OCI-LY7 (cell line): ENCODE measurements at regions not wholly inside any gene's neighbourhood (a gene's known extent, or its start where the extent isn't known, plus 50 kb on each side); places are given as distances from the start of the nearest gene placed in this dataset.

Source experiments
- BruUV-seq: library from RNA; stranded (reverse); fragments of 400-500 nt; replicated peaks from 2 replicates; lab custom pipeline; 2021; lab: Mats Ljungman, UMichigan
- CTCF ChIA-PET: fragments of 300-600 bp; sonication (Branson Sonifier 250); formaldehyde crosslinking; loops from one replicate; lab custom pipeline; 2022; ENCODE audit warnings: antibody characterized with exemption; ENCODE audit not compliant: unreplicated experiment; lab: Charles Lee
- POLR2A ChIA-PET: fragments of 300-600 bp; sonication (Branson Sonifier 250); formaldehyde crosslinking; loops from one replicate; lab custom pipeline; 2022; ENCODE audit warnings: antibody characterized with exemption; lab: Charles Lee
- DNase-seq: peaks from one replicate; pipeline ENCODE4 v3.0.0-alpha.2; 2015; ENCODE audit warnings: low spot score
- H2AFZ ChIP-seq: fragments of 200-600 bp; sonication (generic), shearing (Covaris generic); 2 replicates; pipeline ENCODE4 v1.6.1; 2014; ENCODE audit warnings: mild to moderate bottlenecking, antibody characterized with exemption, low read length, moderate library complexity
- H3K27ac ChIP-seq: fragments of 200-600 bp; sonication (generic); 2 replicates; pipeline ENCODE4 v1.5.1; 2014; ENCODE audit warnings: mixed run types, low read depth, mild to moderate bottlenecking, moderate library complexity, low read length, inconsistent platforms; ENCODE audit not compliant: poor library complexity, severe bottlenecking
- H3K36me3 ChIP-seq: fragments of 200-600 bp; sonication (generic); 2 replicates; pipeline ENCODE4 v1.6.1; 2014; ENCODE audit warnings: mild to moderate bottlenecking, antibody characterized with exemption, low read length, moderate library complexity, mixed read lengths; ENCODE audit not compliant: insufficient read depth
- H3K4me1 ChIP-seq: fragments of 200-600 bp; sonication (generic); 2 replicates; pipeline ENCODE4 v1.5.1; 2014; ENCODE audit warnings: mild to moderate bottlenecking, low read length; ENCODE audit not compliant: insufficient read depth, poor library complexity, severe bottlenecking
- H3K4me2 ChIP-seq: fragments of 200-600 bp; sonication (generic); 2 replicates; pipeline ENCODE4 v1.6.1; 2014; ENCODE audit warnings: mild to moderate bottlenecking, low read length
- H3K4me3 ChIP-seq: fragments of 200-600 bp; sonication (generic); 2 replicates; pipeline ENCODE4 v1.5.1; 2014; ENCODE audit warnings: mild to moderate bottlenecking, low read depth, low read length; ENCODE audit not compliant: poor library complexity, severe bottlenecking
- H3K79me2 ChIP-seq: fragments of 200-600 bp; sonication (generic); 2 replicates; pipeline ENCODE4 v1.6.1; 2016; ENCODE audit warnings: low read depth, mild to moderate bottlenecking, low read length, moderate library complexity, mixed read lengths; ENCODE audit not compliant: insufficient read depth
- H3K9me2 ChIP-seq: fragments of 200-600 bp; sonication (generic); 2 replicates; pipeline ENCODE4 v1.6.1; 2016; ENCODE audit warnings: mild to moderate bottlenecking, low read length, mixed read lengths; ENCODE audit not compliant: insufficient read depth
- H3K9me3 ChIP-seq: fragments of 200-600 bp; sonication (generic); 2 replicates; pipeline ENCODE4 v1.6.1; 2014; ENCODE audit warnings: mild to moderate bottlenecking, mixed run types, low read length, mixed read lengths
- H4K20me1 ChIP-seq: fragments of 200-600 bp; sonication (generic); 2 replicates; pipeline ENCODE4 v1.6.1; 2014; ENCODE audit warnings: mild to moderate bottlenecking, antibody characterized with exemption, low read length, moderate library complexity, mixed read lengths; ENCODE audit not compliant: insufficient read depth
- CTCF ChIP-seq: fragments of 200-600 bp; sonication (generic); conservative IDR thresholded peaks from 2 replicates; pipeline ENCODE4 v1.5.1; 2014; ENCODE audit warnings: mild to moderate bottlenecking, antibody characterized with exemption, low read length, moderate library complexity, mixed read lengths
- EZH2phosphoT487 ChIP-seq: fragments of 200-600 bp; sonication (generic); IDR thresholded peaks from 2 replicates; pipeline ENCODE4 v1.6.1; 2018; ENCODE audit warnings: low read depth, borderline replicate concordance, mild to moderate bottlenecking, mixed run types, antibody characterized with exemption, low read length, moderate library complexity, mixed read lengths
- intact Hi-C: fragments of 100-400 bp; cut with micrococcal nuclease; formaldehyde crosslinking; loops from one replicate; pipeline ENCODE4 v1.10.0; 2022; ENCODE audit not compliant: unreplicated experiment

- intact Hi-C loops, result no loop called here
- Histone ChIP-seq H3K4me3 (no peak overlapping the region), H3K4me2 (no peak overlapping the region), H3K9me2 (no peaks in the 10 kb centered on the region), H4K20me1 (no peaks in the 10 kb centered on the region), H3K27ac (no peak overlapping the region), H3K36me3 (no peaks in the 10 kb centered on the region), H3K79me2 (no peaks in the 10 kb centered on the region), H3K9me3 (no peaks in the 10 kb centered on the region), H3K4me1 (no peaks in the 10 kb centered on the region), H2AFZ (no peak overlapping the region)
- CTCF ChIA-PET, result no interaction called here
- BruUV-seq, result no TSS peak
- TF ChIP-seq CTCF (no peak), EZH2phosphoT487 (no peak)
- POLR2A ChIA-PET, result no interaction called here
- no peak for DNase-seq
Observed at GRCh38 chr4:129167640-129168260, 71.8 kb downstream of the C4orf33 start.

GRCh38 chr4:129172181-129172580 lies 76.2 kb downstream of the C4orf33 start:
- no peak for TF ChIP-seq CTCF
- TF ChIP-seq EZH2phosphoT487, result no peak
- POLR2A ChIA-PET, result no interaction called here

GRCh38 chr4:129176864-129177263 lies 80.9 kb downstream of the C4orf33 start:
- BruUV-seq, result no TSS peak
- no peaks in the 10 kb centered on the region for H3K9me2 ChIP-seq
- POLR2A ChIA-PET, result interaction anchor here (0.5 to 0.6 kb wide), 3 partner anchors 70 to 1103 kb away, joined by 3 to 4 read pairs (median 3); no protein-coding TSS in a partner anchor
- intact Hi-C loops, result no loop called here
- H3K4me2 ChIP-seq, result no peak overlapping the region
- H3K4me3 ChIP-seq, result no peak overlapping the region
- no peak overlapping the region for H3K27ac ChIP-seq
- no peaks in the 10 kb centered on the region for H3K4me1 ChIP-seq
- TF ChIP-seq CTCF, result no peak
- TF ChIP-seq EZH2phosphoT487, result no peak
- CTCF ChIA-PET, result no interaction called here
- no peaks in the 10 kb centered on the region for H3K36me3 ChIP-seq
- no peaks in the 10 kb centered on the region for H3K9me3 ChIP-seq
- no peaks in the 10 kb centered on the region for H3K79me2 ChIP-seq
- no peaks in the 10 kb centered on the region for H4K20me1 ChIP-seq
- no peak overlapping the region for H2AFZ ChIP-seq
- no peak for DNase-seq

More at GRCh38 chr4:129172181-129172580, 76.2 kb downstream of the C4orf33 start:
- Histone ChIP-seq H3K79me2 (no peaks in the 10 kb centered on the region), H3K4me3 (no peak overlapping the region), H3K4me2 (no peak overlapping the region), H2AFZ (no peak overlapping the region), H3K4me1 (no peaks in the 10 kb centered on the region), H3K9me2 (no peaks in the 10 kb centered on the region), H4K20me1 (no peaks in the 10 kb centered on the region), H3K36me3 (no peaks in the 10 kb centered on the region), H3K9me3 (no peaks in the 10 kb centered on the region), H3K27ac (no peak overlapping the region)
- BruUV-seq, result no TSS peak
- CTCF ChIA-PET, result no interaction called here
- intact Hi-C loops, result no loop called here
- no peak for DNase-seq
